ENCODE measurements at regions not wholly inside any gene's neighbourhood (a gene's known extent, or its start where the extent isn't known, plus 50 kb on each side); places are given as distances from the start of the nearest gene placed in this dataset.
A peak's percentile ranks its signal among the peaks of the same experiment; 100 is the strongest.
"Not testable (repeated sequence)": the region's sequence is repeated elsewhere in the genome, so short reads cannot be mapped to it uniquely, and the experiment has no call there.

GRCh38 chr13:83117046-83117445 lies 765.2 kb downstream of the SLITRK1 start:
- DNase-seq (ENCODE audit: low spot score): no peak

DNA sequence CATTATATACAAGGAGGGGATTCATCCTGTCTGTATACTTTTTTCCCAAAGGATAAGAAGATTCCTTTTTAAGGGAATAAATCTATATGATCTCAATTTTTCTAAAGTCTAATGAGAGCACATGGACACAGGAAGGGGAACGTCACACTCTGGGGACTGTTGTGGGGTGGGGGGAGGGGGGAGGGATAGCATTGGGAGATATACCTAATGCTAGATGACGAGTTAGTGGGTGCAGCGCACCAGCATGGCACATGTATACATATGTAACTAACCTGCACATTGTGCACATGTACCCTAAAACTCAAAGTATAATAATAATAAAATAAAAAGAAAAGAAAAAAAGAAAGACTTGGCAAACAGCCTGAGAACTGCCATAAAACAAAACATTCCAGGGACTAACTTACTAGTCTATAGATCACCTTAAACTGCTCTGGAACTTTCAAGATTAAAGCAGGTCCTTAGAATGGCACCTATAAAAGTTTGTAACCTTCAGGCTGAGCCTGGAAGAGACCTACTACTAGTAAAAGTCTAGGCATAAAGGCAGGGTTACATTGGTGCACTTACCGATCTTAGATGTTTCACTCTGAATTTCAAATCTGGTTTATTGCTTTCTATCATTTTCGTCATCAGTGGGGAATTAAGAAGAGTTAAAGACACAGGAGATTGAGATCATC lies 780.6 kb downstream of the SLITRK1 start:
- not testable (repeated sequence) for DNase-seq (ENCODE audit: low spot score)

GRCh38 chr13:83100237-83100636 lies 782.0 kb downstream of the SLITRK1 start:
- DNase-seq (ENCODE audit: low spot score): no peak

- no peak for DNase-seq (ENCODE audit: low spot score)
These were observed 793.4 kb downstream of the SLITRK1 start for GRCh38 chr13:83088858-83089257.

DNA sequence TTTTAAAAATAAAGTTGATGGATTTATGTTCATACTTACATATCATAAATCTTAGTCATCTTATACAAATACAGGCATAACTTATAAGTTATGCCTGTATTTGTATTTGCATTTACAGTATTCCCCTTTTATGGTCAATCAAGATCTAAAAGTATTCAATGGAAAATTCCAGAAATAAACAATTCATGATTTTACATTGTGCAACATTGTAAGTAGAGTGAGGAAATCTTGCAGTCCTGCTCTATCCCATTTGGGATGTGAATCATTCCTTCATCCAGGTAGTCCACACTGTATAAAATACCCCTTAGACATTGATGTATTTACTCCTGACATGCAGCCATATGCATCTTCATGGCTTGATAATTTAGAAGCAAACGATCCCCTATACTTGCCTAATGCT lies 795.3 kb downstream of the SLITRK1 start:
- no peak for DNase-seq (ENCODE audit: low spot score)

DNA sequence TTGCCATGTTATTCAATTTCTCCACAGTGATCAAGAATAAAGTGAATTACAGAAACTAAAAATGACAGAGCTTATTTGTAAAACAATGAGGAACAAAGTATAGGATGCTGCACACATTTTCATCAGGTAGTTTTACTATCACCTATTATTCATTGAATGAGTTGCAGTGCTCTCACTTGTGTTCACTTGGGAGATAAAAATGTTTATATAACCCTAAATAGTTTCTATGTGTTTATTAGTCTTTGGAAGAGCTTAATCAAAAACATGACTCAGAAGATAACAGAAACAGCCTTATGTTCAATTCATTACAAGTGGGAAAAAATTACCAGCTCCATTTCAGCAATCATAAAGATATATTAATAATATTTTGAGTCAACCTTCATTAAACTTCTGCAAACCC lies 796.2 kb downstream of the SLITRK1 start:
- DNase-seq (ENCODE audit: low spot score): no peak

- DNase-seq (ENCODE audit: low spot score): no peak
These were observed 796.9 kb downstream of the SLITRK1 start for GRCh38 chr13:83085186-83085900.

- DNase-seq (ENCODE audit: low spot score): no peak
These were observed 804.8 kb downstream of the SLITRK1 start for GRCh38 chr13:83077499-83077898.

- not testable (repeated sequence) for DNase-seq (ENCODE audit: low spot score)
These were observed 808.3 kb downstream of the SLITRK1 start for GRCh38 chr13:83073930-83074329.

DNA sequence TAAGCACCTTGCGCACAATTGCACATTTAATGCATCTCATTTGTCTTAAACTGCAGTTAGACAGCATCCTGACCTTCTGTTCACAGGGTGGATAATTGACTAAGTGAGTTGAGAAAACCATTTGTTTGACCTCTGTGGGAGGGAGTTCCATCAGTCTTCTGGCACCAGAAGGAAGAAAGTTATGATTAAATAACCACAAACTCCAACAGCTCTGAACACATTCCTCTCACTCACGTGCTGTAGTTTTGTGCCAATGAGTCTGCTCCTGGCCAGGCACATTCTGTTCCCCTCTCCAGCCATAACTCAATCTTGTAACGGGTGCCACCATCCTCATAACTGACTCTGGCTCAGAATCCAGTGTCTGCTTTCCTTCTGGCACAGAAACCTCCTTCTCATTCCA lies 817.2 kb downstream of the SLITRK1 start:
- DNase-seq (ENCODE audit: low spot score): no peak

- DNase-seq (ENCODE audit: low spot score): no peak
These were observed 825.2 kb downstream of the SLITRK1 start for GRCh38 chr13:83057119-83057518.

DNA sequence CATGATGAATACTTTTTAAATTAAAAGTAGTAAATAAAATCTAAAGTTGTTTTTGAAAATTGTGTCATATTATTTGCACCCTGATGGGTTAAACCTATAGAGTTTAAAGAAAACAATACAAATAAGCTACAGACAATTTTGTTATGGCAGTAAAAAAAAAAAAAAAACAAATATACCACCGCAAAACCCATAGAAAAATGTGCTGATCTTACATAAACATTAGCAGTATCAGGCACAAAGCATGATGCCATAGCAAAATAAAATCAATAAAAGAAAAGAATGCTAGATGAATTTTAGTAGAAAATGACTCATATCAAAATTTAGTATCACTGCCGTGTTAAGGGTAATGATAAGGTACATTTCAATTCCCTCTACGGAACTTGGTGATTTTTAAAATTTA lies 826.0 kb downstream of the SLITRK1 start:
- DNase-seq (ENCODE audit: low spot score): no peak

DNA sequence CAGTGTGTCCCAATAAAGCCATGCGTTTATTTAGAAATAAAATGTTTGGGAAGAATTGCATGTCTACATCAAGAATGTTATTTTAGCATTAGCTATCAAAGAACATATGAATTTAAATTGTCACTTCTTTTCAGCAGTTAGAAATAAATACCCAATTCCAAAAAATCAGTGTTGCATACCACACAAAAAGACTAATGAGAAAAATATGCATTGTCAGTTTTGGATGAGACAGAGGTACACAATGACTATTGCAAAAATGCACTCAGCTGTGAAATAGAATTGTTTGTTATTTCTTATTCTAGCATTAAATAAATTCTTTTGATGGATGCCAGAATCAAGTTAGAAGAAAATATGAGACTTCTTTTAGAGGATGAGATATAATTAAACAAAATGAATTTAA lies 833.9 kb downstream of the SLITRK1 start:
- no peak for DNase-seq (ENCODE audit: low spot score)

GRCh38 chr13:83024955-83025594 lies 857.2 kb downstream of the SLITRK1 start:
- peak; percentile 0 for DNase-seq (ENCODE audit: low spot score)

- DNase-seq (ENCODE audit: low spot score): no peak
These were observed 858.0 kb downstream of the SLITRK1 start for GRCh38 chr13:83024232-83024631.

DNA sequence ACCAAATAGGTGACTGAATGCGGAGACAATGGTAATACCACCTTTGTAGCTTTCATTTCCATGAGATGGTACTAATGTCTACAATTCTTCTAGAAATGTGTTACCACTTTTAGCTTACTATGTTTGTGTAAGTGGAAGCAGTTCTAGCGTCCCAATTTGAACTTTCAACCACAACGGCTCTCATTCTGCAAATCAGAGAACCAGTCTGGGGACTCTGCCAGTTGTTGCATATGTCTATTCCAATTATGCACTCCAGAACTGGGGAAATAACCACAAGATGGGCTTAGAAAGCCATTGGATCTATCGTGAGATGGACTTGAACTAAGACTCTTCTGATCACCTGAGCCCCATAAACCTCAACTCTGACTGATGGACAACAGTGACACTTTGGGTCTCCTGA lies 862.3 kb downstream of the SLITRK1 start:
- no peak for DNase-seq (ENCODE audit: low spot score)

- DNase-seq (ENCODE audit: low spot score): no peak
These were observed 872.3 kb downstream of the SLITRK1 start for GRCh38 chr13:83009987-83010386.

DNA sequence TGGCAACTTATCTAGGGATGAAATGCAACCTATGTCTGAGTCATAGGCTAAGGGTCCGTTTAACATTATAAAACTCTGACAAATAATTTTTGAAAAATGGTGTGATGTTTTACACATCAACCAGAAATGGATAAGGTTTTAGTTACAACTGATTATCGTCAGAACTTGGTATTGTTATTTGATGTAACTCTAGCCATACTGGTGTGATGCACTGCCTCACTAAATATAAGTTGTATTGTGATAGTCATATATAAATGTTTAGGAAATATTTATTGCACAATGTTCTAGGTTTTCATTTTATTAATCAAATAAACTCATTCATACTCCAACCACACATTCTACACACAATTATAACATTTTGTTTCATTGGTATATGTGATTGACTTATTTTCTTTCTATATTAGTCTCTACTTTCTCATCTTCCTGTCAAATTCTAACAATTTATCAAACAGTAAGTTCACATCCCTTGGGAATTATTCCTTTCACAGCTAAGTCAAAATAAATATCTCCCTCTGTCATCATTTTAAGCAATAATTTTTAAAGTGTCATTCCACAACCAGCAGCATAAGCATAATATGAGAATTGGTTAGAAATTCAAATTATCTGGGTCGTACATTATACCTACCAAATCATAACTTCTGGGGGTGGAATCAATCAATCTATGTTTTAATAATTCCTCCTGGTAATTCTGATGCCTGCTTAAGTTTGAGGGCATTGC lies 873.9 kb downstream of the SLITRK1 start:
- DNase-seq (ENCODE audit: low spot score): no peak

DNA sequence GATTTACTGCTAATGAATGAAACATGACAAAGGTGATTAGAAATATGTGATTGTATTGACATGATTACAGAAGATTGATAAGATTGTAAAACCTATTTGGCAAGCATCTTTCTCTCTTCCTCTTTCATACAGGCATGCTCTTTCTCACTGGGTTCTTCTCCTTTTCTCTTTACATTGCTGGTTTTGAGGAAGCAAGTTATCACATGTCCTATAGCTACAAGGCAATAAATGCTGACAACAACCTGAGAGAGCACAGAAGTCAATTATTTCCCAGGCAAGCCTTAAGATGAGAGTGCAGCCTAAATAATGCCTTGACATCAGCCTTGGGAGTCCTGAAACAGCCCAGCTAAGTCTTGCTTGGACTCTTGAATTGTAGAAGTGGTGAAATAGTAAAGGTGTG lies 875.0 kb downstream of the SLITRK1 start:
- no peak for DNase-seq (ENCODE audit: low spot score)

GRCh38 chr13:83003185-83003584 lies 879.1 kb downstream of the SLITRK1 start:
- no peak for DNase-seq (ENCODE audit: low spot score)

DNA sequence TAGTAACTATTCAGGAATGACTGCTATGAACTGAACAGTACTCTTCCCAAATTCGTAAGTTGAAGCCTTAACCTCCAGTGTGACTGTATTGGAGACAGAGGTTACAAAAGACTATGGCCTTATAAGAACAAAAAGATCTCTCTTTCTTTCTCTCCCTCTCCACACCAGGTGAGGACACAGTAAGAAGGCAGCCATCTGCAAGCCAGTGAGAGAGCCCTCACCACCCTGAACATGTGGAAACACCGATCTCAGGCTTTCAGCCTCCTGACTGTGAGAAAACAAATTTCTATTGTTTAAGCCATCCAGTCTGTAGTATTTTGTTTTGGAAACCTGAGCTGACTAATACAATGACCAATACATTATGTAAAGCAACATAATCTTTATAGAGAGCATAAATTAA lies 888.9 kb downstream of the SLITRK1 start:
- DNase-seq (ENCODE audit: low spot score): no peak

DNA sequence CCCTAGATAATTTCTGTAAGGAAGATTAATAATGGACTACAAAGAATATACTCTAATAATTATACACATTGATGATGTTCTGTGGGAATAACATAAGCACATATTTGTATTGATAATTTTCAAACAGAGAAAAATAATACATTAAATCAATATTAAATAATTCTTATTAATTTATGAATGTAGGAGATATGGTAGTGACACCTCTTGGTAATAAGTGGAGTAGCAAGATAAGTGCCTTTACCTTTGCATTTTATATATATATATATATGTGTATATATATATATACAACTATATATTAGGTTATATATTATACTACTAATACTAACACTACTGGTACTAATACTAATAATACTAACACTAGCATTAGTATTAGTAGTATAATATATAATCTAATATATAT lies 905.8 kb downstream of the SLITRK1 start:
- DNase-seq (ENCODE audit: low spot score): no peak

Data from HuH-7 (cell line).